A549 (cell line): ENCODE measurements at regions not wholly inside any gene's neighbourhood (a gene's known extent, or its start where the extent isn't known, plus 50 kb on each side); places are given as distances from the start of the nearest gene placed in this dataset.

Source experiments
- MAFK ChIP-seq: fragments of 450-650 bp; IDR thresholded peaks from 2 replicates; pipeline ENCODE4 v1.6.1; 2014; ENCODE audit not compliant: partially characterized antibody
- POLR2A ChIP-seq: IDR thresholded peaks from 2 replicates; pipeline ENCODE4 v1.6.1; 2012; ENCODE audit warnings: mild to moderate bottlenecking, low read length
- POLR2AphosphoS2 ChIP-seq: conservative IDR thresholded peaks from 2 replicates; pipeline ENCODE4 v1.6.1; 2012; ENCODE audit warnings: low read length, improper control_type of control experiment, inconsistent platforms
- RCOR1 ChIP-seq: fragments of 150-350 bp; IDR thresholded peaks from 2 replicates; pipeline ENCODE4 v1.6.1; 2014; ENCODE audit warnings: antibody characterized with exemption, low read length, low read depth
- RFX5 ChIP-seq: fragments of 450-650 bp; IDR thresholded peaks from 2 replicates; pipeline ENCODE4 v1.7.1; 2014; ENCODE audit warnings: antibody characterized with exemption, mild to moderate bottlenecking, moderate library complexity
- TF ChIP-seq, protein P1 (sequence below): fragments of 150-350 bp; IDR thresholded peaks from 2 replicates; pipeline ENCODE4 v1.6.1; 2014; ENCODE audit warnings: low read depth, mild to moderate bottlenecking, low read length
- TF ChIP-seq, protein P2 (sequence below): fragments of >200 bp; sonication (Bioruptor Twin); formaldehyde crosslinking; IDR thresholded peaks from 3 replicates; pipeline ENCODE4 v1.5.1; 2016

DNA sequence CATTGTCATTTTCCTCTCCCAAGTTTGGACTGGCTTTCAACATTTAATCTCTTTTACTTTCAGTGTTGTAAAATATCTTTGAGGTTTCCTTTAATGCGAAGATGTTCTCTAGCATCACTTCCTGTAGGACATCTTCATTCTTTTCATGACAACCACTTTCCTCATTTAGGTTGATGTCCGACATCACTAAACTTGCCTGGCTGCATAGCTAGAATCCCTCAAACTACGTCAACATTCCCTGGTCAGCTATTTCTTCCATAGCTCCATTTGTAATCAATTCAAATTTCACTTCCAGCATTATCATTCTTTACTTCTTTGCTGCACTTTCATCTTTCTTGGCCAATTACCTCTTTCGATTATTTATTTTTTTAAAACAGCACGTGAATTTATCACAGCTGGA, 198.6 kb upstream of the EMCN start:
- TF ChIP-seq, protein P1, sequence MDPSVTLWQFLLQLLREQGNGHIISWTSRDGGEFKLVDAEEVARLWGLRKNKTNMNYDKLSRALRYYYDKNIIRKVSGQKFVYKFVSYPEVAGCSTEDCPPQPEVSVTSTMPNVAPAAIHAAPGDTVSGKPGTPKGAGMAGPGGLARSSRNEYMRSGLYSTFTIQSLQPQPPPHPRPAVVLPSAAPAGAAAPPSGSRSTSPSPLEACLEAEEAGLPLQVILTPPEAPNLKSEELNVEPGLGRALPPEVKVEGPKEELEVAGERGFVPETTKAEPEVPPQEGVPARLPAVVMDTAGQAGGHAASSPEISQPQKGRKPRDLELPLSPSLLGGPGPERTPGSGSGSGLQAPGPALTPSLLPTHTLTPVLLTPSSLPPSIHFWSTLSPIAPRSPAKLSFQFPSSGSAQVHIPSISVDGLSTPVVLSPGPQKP: no peak
- TF ChIP-seq, protein P2, sequence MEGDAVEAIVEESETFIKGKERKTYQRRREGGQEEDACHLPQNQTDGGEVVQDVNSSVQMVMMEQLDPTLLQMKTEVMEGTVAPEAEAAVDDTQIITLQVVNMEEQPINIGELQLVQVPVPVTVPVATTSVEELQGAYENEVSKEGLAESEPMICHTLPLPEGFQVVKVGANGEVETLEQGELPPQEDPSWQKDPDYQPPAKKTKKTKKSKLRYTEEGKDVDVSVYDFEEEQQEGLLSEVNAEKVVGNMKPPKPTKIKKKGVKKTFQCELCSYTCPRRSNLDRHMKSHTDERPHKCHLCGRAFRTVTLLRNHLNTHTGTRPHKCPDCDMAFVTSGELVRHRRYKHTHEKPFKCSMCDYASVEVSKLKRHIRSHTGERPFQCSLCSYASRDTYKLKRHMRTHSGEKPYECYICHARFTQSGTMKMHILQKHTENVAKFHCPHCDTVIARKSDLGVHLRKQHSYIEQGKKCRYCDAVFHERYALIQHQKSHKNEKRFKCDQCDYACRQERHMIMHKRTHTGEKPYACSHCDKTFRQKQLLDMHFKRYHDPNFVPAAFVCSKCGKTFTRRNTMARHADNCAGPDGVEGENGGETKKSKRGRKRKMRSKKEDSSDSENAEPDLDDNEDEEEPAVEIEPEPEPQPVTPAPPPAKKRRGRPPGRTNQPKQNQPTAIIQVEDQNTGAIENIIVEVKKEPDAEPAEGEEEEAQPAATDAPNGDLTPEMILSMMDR: no peak
- no peak for TF ChIP-seq POLR2A
- TF ChIP-seq RFX5: no peak
- no peak for TF ChIP-seq RCOR1
- no peak for TF ChIP-seq MAFK
- no peak for TF ChIP-seq POLR2AphosphoS2
